ENCODE measurements at regions not wholly inside any gene's neighbourhood (a gene's known extent, or its start where the extent isn't known, plus 50 kb on each side); places are given as distances from the start of the nearest gene placed in this dataset.

DNA sequence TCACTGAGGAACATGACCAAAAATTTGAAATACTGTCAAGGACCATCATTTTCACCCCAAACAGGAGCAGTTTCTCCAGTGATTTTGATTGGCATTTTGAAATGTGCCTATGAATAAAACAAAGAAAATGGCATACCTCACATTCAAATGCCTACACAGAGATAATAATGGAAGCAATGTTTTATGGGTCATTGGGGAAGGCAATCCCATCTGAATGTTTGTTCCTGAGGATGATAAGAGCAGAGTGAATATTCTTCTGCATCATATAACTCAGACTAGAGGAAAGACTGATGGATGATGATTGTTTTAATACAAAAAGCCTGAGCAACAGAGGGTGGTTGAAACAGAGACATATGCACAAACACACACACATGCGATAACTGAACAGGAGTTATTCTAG, 2749.9 kb downstream of the PCDH9 start:
- TF ChIP-seq ZNF565 (CRISPR knock-in tag; conservative IDR thresholded peaks at IDR 0.05; ENCODE audit: low read depth), result no peak
- TF ChIP-seq ZFP3 (CRISPR knock-in tag; IDR thresholded peaks at IDR 0.05), result no peak
